Gastrocnemius medialis (tissue), 4 donors: ENCODE measurements at regions not wholly inside any gene's neighbourhood (a gene's known extent, or its start where the extent isn't known, plus 50 kb on each side); places are given as distances from the start of the nearest gene placed in this dataset.

ENCODE experiments used
- POLR2A ChIP-seq, 2 donors: fragments of 450-650 bp; IDR thresholded peaks; one replicate each; pipeline ENCODE4 v1.6.1; 2017; ENCODE audit warnings: antibody characterized with exemption in 2 of 2, mild to moderate bottlenecking in 2 of 2, moderate library complexity in 2 of 2
- TF ChIP-seq, protein P1 (sequence below), 5 experiments: fragments of 450-650 bp in 3 of 5; fragments of 200-600 bp in 2 of 5; sonication (generic) in 2 of 5; IDR thresholded peaks in 4 of 5; conservative IDR thresholded peaks in 1 of 5; 1 replicate in 4 of 5; 2 replicates in 1 of 5; pipeline ENCODE4 v1.5.1; 2016 to 2019; ENCODE audit warnings: antibody characterized with exemption in 5 of 5, mild to moderate bottlenecking in 3 of 5, moderate library complexity in 3 of 5

DNA sequence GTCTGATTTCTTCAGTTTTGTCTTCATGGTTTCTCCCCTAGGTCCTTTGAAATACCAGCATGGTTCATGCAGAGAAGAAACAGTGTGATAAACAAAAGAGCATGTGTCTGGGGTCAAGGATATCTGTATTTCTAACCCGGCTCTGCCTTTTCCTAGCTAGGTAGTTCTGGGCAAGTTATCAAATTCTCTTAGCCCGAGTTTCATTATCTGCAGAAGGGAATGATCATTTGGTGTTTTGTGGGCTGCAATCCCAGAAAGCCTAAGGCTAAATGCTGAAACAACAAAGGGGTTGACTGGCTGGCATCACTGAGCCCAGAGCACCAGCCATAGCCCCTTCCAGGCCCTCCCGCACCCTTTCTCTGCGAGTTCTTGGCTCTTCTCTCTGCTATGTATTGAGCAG, 51.7 kb upstream of the DAPL1 start:
- TF ChIP-seq, protein P1, sequence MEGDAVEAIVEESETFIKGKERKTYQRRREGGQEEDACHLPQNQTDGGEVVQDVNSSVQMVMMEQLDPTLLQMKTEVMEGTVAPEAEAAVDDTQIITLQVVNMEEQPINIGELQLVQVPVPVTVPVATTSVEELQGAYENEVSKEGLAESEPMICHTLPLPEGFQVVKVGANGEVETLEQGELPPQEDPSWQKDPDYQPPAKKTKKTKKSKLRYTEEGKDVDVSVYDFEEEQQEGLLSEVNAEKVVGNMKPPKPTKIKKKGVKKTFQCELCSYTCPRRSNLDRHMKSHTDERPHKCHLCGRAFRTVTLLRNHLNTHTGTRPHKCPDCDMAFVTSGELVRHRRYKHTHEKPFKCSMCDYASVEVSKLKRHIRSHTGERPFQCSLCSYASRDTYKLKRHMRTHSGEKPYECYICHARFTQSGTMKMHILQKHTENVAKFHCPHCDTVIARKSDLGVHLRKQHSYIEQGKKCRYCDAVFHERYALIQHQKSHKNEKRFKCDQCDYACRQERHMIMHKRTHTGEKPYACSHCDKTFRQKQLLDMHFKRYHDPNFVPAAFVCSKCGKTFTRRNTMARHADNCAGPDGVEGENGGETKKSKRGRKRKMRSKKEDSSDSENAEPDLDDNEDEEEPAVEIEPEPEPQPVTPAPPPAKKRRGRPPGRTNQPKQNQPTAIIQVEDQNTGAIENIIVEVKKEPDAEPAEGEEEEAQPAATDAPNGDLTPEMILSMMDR (IDR thresholded peaks at IDR 0.05 in 4 of 5, conservative IDR thresholded peaks at IDR 0.05 in 1 of 5): no peak
- TF ChIP-seq POLR2A (IDR thresholded peaks at IDR 0.05): no peak
